ENCODE measurements at regions not wholly inside any gene's neighbourhood (a gene's known extent, or its start where the extent isn't known, plus 50 kb on each side); places are given as distances from the start of the nearest gene placed in this dataset.

DNA sequence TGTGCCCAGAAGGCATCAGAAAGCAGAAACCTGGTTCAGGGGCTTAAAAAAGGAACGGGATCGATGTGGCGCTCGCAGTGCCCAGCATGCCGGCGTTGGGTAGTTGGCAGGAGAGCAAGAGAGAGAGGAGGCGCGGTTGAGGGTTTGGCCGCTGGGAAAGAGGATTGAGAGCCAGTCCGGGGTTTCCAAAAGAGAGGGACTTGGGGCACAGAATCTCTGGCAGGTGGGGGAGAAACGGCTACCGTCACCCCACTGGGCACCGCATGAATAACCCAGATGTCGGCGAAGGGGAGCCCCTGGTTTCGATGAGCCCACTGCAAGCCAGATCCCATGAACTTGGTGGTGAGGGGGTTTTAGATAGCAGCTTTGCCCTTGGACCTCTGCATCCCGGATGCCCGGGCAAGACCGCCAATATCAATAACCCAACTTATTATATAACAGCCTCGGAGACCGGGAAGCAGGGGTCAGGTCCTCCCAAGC, 60.4 kb upstream of the ACOT11 start:
- no peak for DNase-seq (ENCODE audit: unreplicated experiment)
- Mint-ChIP-seq H3K27me3 (ENCODE audit: insufficient read depth, unreplicated experiment) (no peaks in the 10 kb centered on the region), H3K27ac (ENCODE audit: low read depth, unreplicated experiment) (peak overlapping the region; percentile 29), H3K4me3 (ENCODE audit: unreplicated experiment) (peak overlapping the region; percentile 77), H3K36me3 (ENCODE audit: insufficient read depth, unreplicated experiment) (no peaks in the 10 kb centered on the region), H3K4me1 (ENCODE audit: insufficient read depth, unreplicated experiment) (peaks cover 5% of the 10 kb centered on the region), H3K9me3 (ENCODE audit: unreplicated experiment) (no peaks in the 10 kb centered on the region)
- intact Hi-C loops (cut with micrococcal nuclease): loop anchor here (1.0 to 10.0 kb wide), 4 partner anchors 80 to 367 kb away; partner anchors contain the start of genes CYB5RL and MRPL37
- ChIA-PET POLR2A (interaction anchor here (0.6 to 4.3 kb wide), 10 partner anchors 10 to 1336 kb away, joined by 3 to 123 read pairs (median 4); partner anchors contain the start of genes CYB5RL, IFT25, LRRC42 and MRPL37), CTCF (interaction anchor here (0.6 to 1.7 kb wide), 8 partner anchors 11 to 416 kb away, joined by 3 to 5 read pairs (median 4); partner anchors contain the start of gene TTC22)
- BruUV-seq (replicated peaks): no TSS peak
- TF ChIP-seq, protein P1, sequence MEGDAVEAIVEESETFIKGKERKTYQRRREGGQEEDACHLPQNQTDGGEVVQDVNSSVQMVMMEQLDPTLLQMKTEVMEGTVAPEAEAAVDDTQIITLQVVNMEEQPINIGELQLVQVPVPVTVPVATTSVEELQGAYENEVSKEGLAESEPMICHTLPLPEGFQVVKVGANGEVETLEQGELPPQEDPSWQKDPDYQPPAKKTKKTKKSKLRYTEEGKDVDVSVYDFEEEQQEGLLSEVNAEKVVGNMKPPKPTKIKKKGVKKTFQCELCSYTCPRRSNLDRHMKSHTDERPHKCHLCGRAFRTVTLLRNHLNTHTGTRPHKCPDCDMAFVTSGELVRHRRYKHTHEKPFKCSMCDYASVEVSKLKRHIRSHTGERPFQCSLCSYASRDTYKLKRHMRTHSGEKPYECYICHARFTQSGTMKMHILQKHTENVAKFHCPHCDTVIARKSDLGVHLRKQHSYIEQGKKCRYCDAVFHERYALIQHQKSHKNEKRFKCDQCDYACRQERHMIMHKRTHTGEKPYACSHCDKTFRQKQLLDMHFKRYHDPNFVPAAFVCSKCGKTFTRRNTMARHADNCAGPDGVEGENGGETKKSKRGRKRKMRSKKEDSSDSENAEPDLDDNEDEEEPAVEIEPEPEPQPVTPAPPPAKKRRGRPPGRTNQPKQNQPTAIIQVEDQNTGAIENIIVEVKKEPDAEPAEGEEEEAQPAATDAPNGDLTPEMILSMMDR (IDR thresholded peaks at IDR 0.05; ENCODE audit: unreplicated experiment): no peak

DNA sequence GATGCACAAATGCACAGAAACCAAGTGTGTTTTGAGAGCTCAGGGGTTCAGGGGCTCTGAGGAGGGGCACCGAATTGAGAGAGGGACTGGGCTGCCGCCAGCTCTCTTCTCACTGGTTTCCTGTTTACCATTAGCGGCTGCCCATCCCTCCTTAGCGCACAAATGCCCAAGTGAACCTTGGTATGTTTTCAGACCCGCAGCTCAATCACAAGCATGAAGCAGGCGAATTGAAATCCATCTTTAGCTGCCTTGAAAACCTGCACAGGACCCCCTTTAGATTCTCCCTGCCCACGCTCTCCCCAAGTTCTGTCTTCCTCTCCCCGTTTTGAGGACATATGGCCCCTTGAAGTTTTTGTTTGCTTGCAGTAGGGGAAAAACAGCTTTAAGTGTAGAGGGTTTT, 61.1 kb upstream of the ACOT11 start:
- POLR2A ChIA-PET: interaction anchor here (0.6 to 4.3 kb wide), 4 partner anchors 78 to 1335 kb away, joined by 3 to 123 read pairs (median 3); partner anchors contain the start of genes CYB5RL, MRPL37 and SSBP3
- H3K4me1 Mint-ChIP-seq (ENCODE audit: insufficient read depth, unreplicated experiment): peaks cover 5% of the 10 kb centered on the region
- H3K9me3 Mint-ChIP-seq (ENCODE audit: unreplicated experiment): no peaks in the 10 kb centered on the region
- H3K36me3 Mint-ChIP-seq (ENCODE audit: insufficient read depth, unreplicated experiment): no peaks in the 10 kb centered on the region
- CTCF ChIA-PET: interaction anchor here (0.6 to 1.7 kb wide), 9 partner anchors 24 to 417 kb away, joined by 3 to 5 read pairs (median 3); partner anchors contain the start of gene TTC22
- no peaks in the 10 kb centered on the region for H3K27me3 Mint-ChIP-seq (ENCODE audit: insufficient read depth, unreplicated experiment)
- intact Hi-C loops (cut with micrococcal nuclease): loop anchor here (5.0 to 10.0 kb wide), 2 partner anchors 282 to 325 kb away; partner anchors contain the start of genes CYB5RL and MRPL37
- no peak for DNase-seq (ENCODE audit: unreplicated experiment)
- H3K27ac Mint-ChIP-seq (ENCODE audit: low read depth, unreplicated experiment): peak overlapping the region; percentile 29
- TF ChIP-seq, protein P1 (IDR thresholded peaks at IDR 0.05; ENCODE audit: unreplicated experiment): no peak
- BruUV-seq (replicated peaks): no TSS peak
- peak overlapping the region; percentile 77 for H3K4me3 Mint-ChIP-seq (ENCODE audit: unreplicated experiment)

DNA sequence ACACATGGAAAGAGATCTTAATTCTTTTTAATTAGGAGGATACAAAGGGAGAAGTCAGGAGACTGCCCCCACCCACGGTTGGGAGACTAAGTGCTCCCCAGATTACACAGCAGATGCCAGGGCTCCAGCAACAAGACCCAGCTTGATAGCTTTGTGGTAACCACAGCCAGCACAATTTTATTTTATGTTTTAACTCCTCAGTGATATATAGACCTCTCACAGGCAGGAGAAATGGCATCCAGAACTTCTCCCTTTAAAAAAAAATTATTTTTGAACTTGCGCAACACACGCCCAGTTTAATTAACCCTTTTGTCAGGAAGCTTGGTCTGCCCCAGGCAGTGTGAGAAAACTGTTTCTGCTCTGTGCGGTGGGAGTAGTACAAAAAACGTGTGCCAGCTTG, 62.6 kb upstream of the ACOT11 start:
- peak; percentile 25 for DNase-seq (ENCODE audit: unreplicated experiment)
- H3K36me3 Mint-ChIP-seq (ENCODE audit: insufficient read depth, unreplicated experiment): no peaks in the 10 kb centered on the region
- no peak overlapping the region for H3K4me3 Mint-ChIP-seq (ENCODE audit: unreplicated experiment)
- TF ChIP-seq, protein P1 (IDR thresholded peaks at IDR 0.05; ENCODE audit: unreplicated experiment): no peak
- H3K4me1 Mint-ChIP-seq (ENCODE audit: insufficient read depth, unreplicated experiment): peaks cover 5% of the 10 kb centered on the region
- intact Hi-C loops (cut with micrococcal nuclease): loop anchor here (5.0 to 10.0 kb wide), 2 partner anchors 281 to 327 kb away; partner anchors contain the start of genes CYB5RL and MRPL37
- ChIA-PET CTCF (interaction anchor here (0.6 to 0.8 kb wide), 2 partner anchors 177 to 431 kb away, joined by 3 read pairs; no protein-coding TSS in a partner anchor), POLR2A (interaction anchor here (0.6 to 1.2 kb wide), 4 partner anchors 15 to 394 kb away, joined by 3 to 7 read pairs (median 4); partner anchors contain the start of gene SSBP3)
- no peaks in the 10 kb centered on the region for H3K27me3 Mint-ChIP-seq (ENCODE audit: insufficient read depth, unreplicated experiment)
- H3K9me3 Mint-ChIP-seq (ENCODE audit: unreplicated experiment): no peaks in the 10 kb centered on the region
- H3K27ac Mint-ChIP-seq (ENCODE audit: low read depth, unreplicated experiment): peak overlapping the region; percentile 50
- no TSS peak for BruUV-seq (replicated peaks)

DNA sequence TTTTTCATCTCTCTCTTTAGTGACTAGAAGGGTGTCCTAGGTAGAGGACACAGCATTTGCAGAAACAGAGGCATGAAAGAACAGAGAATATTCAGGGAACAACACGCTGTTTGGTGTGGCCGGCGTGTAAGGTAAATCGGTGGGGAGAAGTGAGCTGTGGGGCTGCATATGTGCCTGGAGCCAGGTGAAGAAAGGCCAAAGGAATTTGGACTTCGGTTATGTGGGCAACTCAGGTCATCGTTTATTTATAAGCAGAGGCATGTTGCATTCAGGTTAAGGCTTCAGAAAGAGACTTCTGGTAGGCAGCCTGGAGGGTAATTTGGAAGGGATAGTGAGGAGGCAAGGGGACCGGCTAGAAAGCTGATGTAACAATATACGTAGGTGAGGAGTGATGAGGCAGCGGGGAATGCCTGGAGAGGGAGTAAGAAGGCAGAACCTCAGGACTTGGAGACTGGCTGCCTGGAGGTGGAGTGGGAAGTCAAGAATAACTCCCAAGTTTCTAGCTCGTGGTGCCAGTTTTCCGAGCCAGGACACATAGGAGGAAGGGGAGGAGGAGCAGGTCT, 64.1 kb upstream of the ACOT11 start:
- H3K27ac Mint-ChIP-seq (ENCODE audit: low read depth, unreplicated experiment): no peak overlapping the region
- no peaks in the 10 kb centered on the region for H3K27me3 Mint-ChIP-seq (ENCODE audit: insufficient read depth, unreplicated experiment)

More for the DNA sequence above, 64.1 kb upstream of the ACOT11 start:
- Mint-ChIP-seq H3K4me1 (ENCODE audit: insufficient read depth, unreplicated experiment) (peaks cover 5% of the 10 kb centered on the region), H3K4me3 (ENCODE audit: unreplicated experiment) (no peak overlapping the region), H3K36me3 (ENCODE audit: insufficient read depth, unreplicated experiment) (no peaks in the 10 kb centered on the region), H3K9me3 (ENCODE audit: unreplicated experiment) (no peaks in the 10 kb centered on the region)
- intact Hi-C loops (cut with micrococcal nuclease): loop anchor here (10.0 kb wide), 1 partner anchor 279 kb away; the partner anchor contains the start of genes CYB5RL and MRPL37
- TF ChIP-seq, protein P1 (IDR thresholded peaks at IDR 0.05; ENCODE audit: unreplicated experiment): no peak
- ChIA-PET CTCF (interaction anchor here (0.8 kb wide), 1 partner anchor 415 kb away, joined by 5 read pairs; no protein-coding TSS in a partner anchor), POLR2A (interaction anchor here (0.8 to 0.9 kb wide), 2 partner anchors 75 to 77 kb away, joined by 3 to 7 read pairs; no protein-coding TSS in a partner anchor)
- no peak for DNase-seq (ENCODE audit: unreplicated experiment)
- no TSS peak for BruUV-seq (replicated peaks)

All from MCF 10A (cell line).